Gastrocnemius medialis (tissue), 4 donors: ENCODE measurements at regions not wholly inside any gene's neighbourhood (a gene's known extent, or its start where the extent isn't known, plus 50 kb on each side); places are given as distances from the start of the nearest gene placed in this dataset.

Source experiments
- ATAC-seq, 2 donors: fragments of 150-250 bp; one replicate each; pipeline ENCODE4 v1.9.1; 2016
- DNase-seq, 2 donors: peaks; one replicate each; pipeline ENCODE4 v3.0.0-alpha.2; 2019
- H3K27ac ChIP-seq, 4 donors: fragments of 200-600 bp; sonication (generic); 1 replicate in 1 of 4; 2 replicates in 3 of 4; pipeline ENCODE4 v1.5.1; 2016 to 2018; ENCODE audit warnings: mild to moderate bottlenecking in 2 of 4, moderate library complexity in 1 of 4
- H3K27me3 ChIP-seq, 3 donors: fragments of 200-600 bp; sonication (generic) in 2 of 3; 1 replicate in 1 of 3; 2 replicates in 2 of 3; pipeline versions ENCODE4 v1.5.1 to v1.6.0; 2016 to 2019; ENCODE audit warnings: mild to moderate bottlenecking in 1 of 3, moderate library complexity in 1 of 3
- H3K36me3 ChIP-seq, 2 donors: fragments of 200-600 bp; sonication (generic) in 1 of 2; one replicate each; pipeline ENCODE4 v1.5.1; 2017 to 2018
- H3K4me1 ChIP-seq, 2 donors: fragments of 200-600 bp; sonication (generic) in 1 of 2; one replicate each; pipeline ENCODE4 v1.5.1; 2016 to 2017; ENCODE audit warnings: mild to moderate bottlenecking in 2 of 2
- H3K4me3 ChIP-seq, 4 donors: fragments of 200-600 bp; sonication (generic) in 3 of 4; 1 replicate in 1 of 4; 2 replicates in 3 of 4; pipeline ENCODE4 v1.5.1; 2016 to 2019; ENCODE audit warnings: mild to moderate bottlenecking in 2 of 4
- H3K9me3 ChIP-seq, 3 donors: fragments of 200-600 bp; sonication (generic) in 2 of 3; 1 replicate in 1 of 3; 2 replicates in 2 of 3; pipeline ENCODE4 v1.5.1; 2016 to 2019
- CTCF ChIP-seq, 5 experiments: fragments of 450-650 bp in 3 of 5; fragments of 200-600 bp in 2 of 5; sonication (generic) in 2 of 5; IDR thresholded peaks in 4 of 5; conservative IDR thresholded peaks in 1 of 5; 1 replicate in 4 of 5; 2 replicates in 1 of 5; pipeline ENCODE4 v1.5.1; 2016 to 2019; ENCODE audit warnings: antibody characterized with exemption in 5 of 5, mild to moderate bottlenecking in 3 of 5, moderate library complexity in 3 of 5
- POLR2A ChIP-seq, 2 donors: fragments of 450-650 bp; IDR thresholded peaks; one replicate each; pipeline ENCODE4 v1.6.1; 2017; ENCODE audit warnings: antibody characterized with exemption in 2 of 2, mild to moderate bottlenecking in 2 of 2, moderate library complexity in 2 of 2
- in situ Hi-C, 4 donors: fragments of 200-750 bp; cut with MboI; loops; one replicate each; pipeline versions ENCODE4 v1.15.0 to v1.8.0; 2017; ENCODE audit warnings: low sequenced_read_pairs in 4 of 4
- intact Hi-C: fragments of 100-400 bp; cut with DNase I; formaldehyde crosslinking; loops from one replicate; pipeline ENCODE4 v1.15.1; 2023; ENCODE audit warnings: low total_unique reads

GRCh38 chr6:62623846-62624532 is 338.0 kb upstream of the KHDRBS2 start:
- no peak for DNase-seq
- Histone ChIP-seq H3K4me1 (no peaks in the 10 kb centered on the region), H3K27me3 (no peaks in the 10 kb centered on the region), H3K9me3 (no peaks in the 10 kb centered on the region), H3K4me3 (no peak overlapping the region), H3K27ac (no peak overlapping the region), H3K36me3 (no peaks in the 10 kb centered on the region)
- TF ChIP-seq CTCF (IDR thresholded peaks at IDR 0.05 in 4 of 5, conservative IDR thresholded peaks at IDR 0.05 in 1 of 5) (no peak), POLR2A (IDR thresholded peaks at IDR 0.05) (no peak)
- intact Hi-C loops (no loop called here), in situ Hi-C loops (no loop called here)
- ATAC-seq: no peak

- ATAC-seq: no peak
Observed at GRCh38 chr6:62615366-62616015, 329.5 kb upstream of the KHDRBS2 start.

GRCh38 chr6:62614442-62614841 is 328.4 kb upstream of the KHDRBS2 start:
- Histone ChIP-seq H3K27ac (no peak overlapping the region), H3K36me3 (no peaks in the 10 kb centered on the region), H3K4me1 (no peaks in the 10 kb centered on the region), H3K9me3 (no peaks in the 10 kb centered on the region), H3K27me3 (no peaks in the 10 kb centered on the region), H3K4me3 (no peak overlapping the region)
- in situ Hi-C loops: no loop called here
- no peak for TF ChIP-seq POLR2A (IDR thresholded peaks at IDR 0.05)
- no peak for TF ChIP-seq CTCF (IDR thresholded peaks at IDR 0.05 in 4 of 5, conservative IDR thresholded peaks at IDR 0.05 in 1 of 5)
- intact Hi-C loops: no loop called here
- ATAC-seq: no peak
- no peak for DNase-seq

More at GRCh38 chr6:62615366-62616015, 329.5 kb upstream of the KHDRBS2 start:
- no peak for DNase-seq
- no peak overlapping the region for H3K4me3 ChIP-seq
- no peaks in the 10 kb centered on the region for H3K36me3 ChIP-seq
- H3K9me3 ChIP-seq: no peaks in the 10 kb centered on the region
- in situ Hi-C loops (no loop called here), intact Hi-C loops (no loop called here)
- no peaks in the 10 kb centered on the region for H3K27me3 ChIP-seq
- TF ChIP-seq POLR2A (IDR thresholded peaks at IDR 0.05) (no peak), CTCF (IDR thresholded peaks at IDR 0.05 in 4 of 5, conservative IDR thresholded peaks at IDR 0.05 in 1 of 5) (no peak)
- H3K27ac ChIP-seq: no peak overlapping the region
- H3K4me1 ChIP-seq: no peaks in the 10 kb centered on the region

- Histone ChIP-seq H3K27ac (no peak overlapping the region), H3K27me3 (no peaks in the 10 kb centered on the region), H3K4me3 (no peak overlapping the region), H3K36me3 (no peaks in the 10 kb centered on the region), H3K4me1 (no peaks in the 10 kb centered on the region), H3K9me3 (no peaks in the 10 kb centered on the region)
- ATAC-seq: no peak
- DNase-seq: no peak
- TF ChIP-seq POLR2A (IDR thresholded peaks at IDR 0.05) (no peak), CTCF (IDR thresholded peaks at IDR 0.05 in 4 of 5, conservative IDR thresholded peaks at IDR 0.05 in 1 of 5) (no peak)
- intact Hi-C loops: no loop called here
- in situ Hi-C loops: no loop called here
Observed at GRCh38 chr6:62613928-62614327, 327.9 kb upstream of the KHDRBS2 start.
